ENCODE measurements at regions not wholly inside any gene's neighbourhood (a gene's known extent, or its start where the extent isn't known, plus 50 kb on each side); places are given as distances from the start of the nearest gene placed in this dataset.

- peaks cover 6% of the 10 kb centered on the region for H3K27me3 ChIP-seq
- no peaks in the 10 kb centered on the region for H3K4me1 ChIP-seq (replicated peaks in 1 of 2)
- H3K36me3 ChIP-seq (replicated peaks in 1 of 2): no peaks in the 10 kb centered on the region
- no peak for DNase-seq
- no peak overlapping the region for H3K4me3 ChIP-seq
- no peak overlapping the region for H3K27ac ChIP-seq
- H3K9me3 ChIP-seq (replicated peaks in 1 of 3): no peaks in the 10 kb centered on the region
- intact Hi-C loops (cut with DNase I): no loop called here
- no peak for TF ChIP-seq POLR2A (IDR thresholded peaks at IDR 0.05)
- TF ChIP-seq CTCF (IDR thresholded peaks at IDR 0.05): no peak
- 67 to 85% (median 72%) methylated on average over 2 of the region's 2 CpGs for WGBS, 4 donors
Measured at GRCh38 chr22:27228771-27229170, 571.4 kb downstream of the MIAT start.

GRCh38 chr22:27230189-27230588 is 571.4 kb downstream of the MN1 start:
- H3K9me3 ChIP-seq (replicated peaks in 1 of 3): no peaks in the 10 kb centered on the region
- intact Hi-C loops (cut with DNase I): no loop called here
- no peaks in the 10 kb centered on the region for H3K4me1 ChIP-seq (replicated peaks in 1 of 2)
- TF ChIP-seq CTCF (IDR thresholded peaks at IDR 0.05) (no peak), POLR2A (IDR thresholded peaks at IDR 0.05) (no peak)
- no peak overlapping the region for H3K27ac ChIP-seq
- no peak overlapping the region for H3K4me3 ChIP-seq
- DNase-seq: no peak
- WGBS, 4 donors: 81 to 100% (median 91%) methylated on average over 1 of the region's 1 CpG
- H3K36me3 ChIP-seq (replicated peaks in 1 of 2): no peaks in the 10 kb centered on the region
- H3K27me3 ChIP-seq: peaks cover 6% of the 10 kb centered on the region

- intact Hi-C loops (cut with DNase I): no loop called here
- no peaks in the 10 kb centered on the region for H3K9me3 ChIP-seq (replicated peaks in 1 of 3)
- WGBS, 4 donors: 72 to 80% (median 78%) methylated on average over 5 of the region's 5 CpGs
Measured at GRCh38 chr22:27231266-27231665, 570.3 kb downstream of the MN1 start.

DNA sequence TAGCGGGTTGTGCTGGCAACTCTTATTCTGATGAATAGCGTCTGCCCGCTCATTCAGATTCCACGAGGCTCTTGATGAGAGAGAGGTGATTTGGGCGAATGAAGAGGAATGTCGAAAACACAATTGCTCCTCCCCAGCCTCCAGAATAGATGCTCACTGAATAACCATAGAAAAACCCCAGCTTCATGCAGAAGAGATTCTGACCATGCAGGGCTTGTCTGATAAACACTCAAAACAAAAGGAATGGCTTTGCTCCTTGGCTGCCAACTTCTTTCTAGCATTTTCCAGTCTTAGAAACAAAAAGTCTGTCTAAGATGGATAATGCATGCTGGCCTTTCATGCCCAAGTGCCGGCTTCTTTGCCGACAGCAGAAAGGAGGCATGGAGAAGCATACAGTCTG is 569.5 kb downstream of the MN1 start:
- 62 to 76% (median 65%) methylated on average over 8 of the region's 8 CpGs for WGBS, 4 donors
- intact Hi-C loops (cut with DNase I): no loop called here

More at GRCh38 chr22:27231266-27231665, 570.3 kb downstream of the MN1 start:
- Histone ChIP-seq H3K27ac (no peak overlapping the region), H3K4me1 (replicated peaks in 1 of 2) (no peaks in the 10 kb centered on the region), H3K4me3 (no peak overlapping the region), H3K27me3 (peaks cover 6% of the 10 kb centered on the region), H3K36me3 (replicated peaks in 1 of 2) (no peaks in the 10 kb centered on the region)
- TF ChIP-seq POLR2A (IDR thresholded peaks at IDR 0.05) (no peak), CTCF (IDR thresholded peaks at IDR 0.05) (no peak)
- DNase-seq: no peak

More for the DNA sequence above, 569.5 kb downstream of the MN1 start:
- Histone ChIP-seq H3K4me3 (no peak overlapping the region), H3K27me3 (peaks cover 6% of the 10 kb centered on the region), H3K36me3 (replicated peaks in 1 of 2) (no peaks in the 10 kb centered on the region), H3K27ac (no peak overlapping the region), H3K4me1 (replicated peaks in 1 of 2) (no peaks in the 10 kb centered on the region), H3K9me3 (replicated peaks in 1 of 3) (no peaks in the 10 kb centered on the region)
- TF ChIP-seq CTCF (IDR thresholded peaks at IDR 0.05) (no peak), POLR2A (IDR thresholded peaks at IDR 0.05) (no peak)
- DNase-seq: no peak

All from adrenal gland (tissue), 9 donors.